Esophagus squamous epithelium (tissue), 4 donors: ENCODE measurements at regions not wholly inside any gene's neighbourhood (a gene's known extent, or its start where the extent isn't known, plus 50 kb on each side); places are given as distances from the start of the nearest gene placed in this dataset.

ENCODE experiments used
- CTCF ChIP-seq, 6 experiments: fragments of 450-650 bp in 4 of 6; fragments of 200-600 bp in 2 of 6; sonication (generic) in 2 of 6; IDR thresholded peaks; one replicate each; pipeline ENCODE4 v1.5.1; 2016 to 2019; ENCODE audit warnings: antibody characterized with exemption in 6 of 6, mild to moderate bottlenecking in 4 of 6, moderate library complexity in 4 of 6
- POLR2A ChIP-seq, 4 donors: fragments of 450-650 bp; IDR thresholded peaks; one replicate each; pipeline ENCODE4 v1.6.1; 2017; ENCODE audit warnings: antibody characterized with exemption in 4 of 4, mild to moderate bottlenecking in 4 of 4, moderate library complexity in 3 of 4

GRCh38 chr1:64348270-64348960 lies 121.5 kb upstream of the CACHD1 start:
- TF ChIP-seq CTCF (IDR thresholded peaks at IDR 0.05), result no peak
- no peak for TF ChIP-seq POLR2A (IDR thresholded peaks at IDR 0.05)
